HPDE6-E6E7 (cell line): ENCODE measurements at regions not wholly inside any gene's neighbourhood (a gene's known extent, or its start where the extent isn't known, plus 50 kb on each side); places are given as distances from the start of the nearest gene placed in this dataset.
"Not testable (repeated sequence)": the region's sequence is repeated elsewhere in the genome, so short reads cannot be mapped to it uniquely, and the experiment has no call there.

Experiments
- DNase-seq: peaks from one replicate; pipeline ENCODE4 v3.0.0; 2011; ENCODE audit warnings: missing footprints; ENCODE audit errors: extremely low spot score

GRCh38 chr21:43289966-43290365 is 121.2 kb downstream of the CRYAA start:
- DNase-seq, result no peak

GRCh38 chr21:43289442-43289841 is 120.6 kb downstream of the CRYAA start:
- no peak for DNase-seq

GRCh38 chr21:43287795-43288755 is 119.3 kb downstream of the CRYAA start:
- no peak for DNase-seq

- no peak for DNase-seq
These were observed 118.4 kb downstream of the CRYAA start for GRCh38 chr21:43287111-43287760.

DNA sequence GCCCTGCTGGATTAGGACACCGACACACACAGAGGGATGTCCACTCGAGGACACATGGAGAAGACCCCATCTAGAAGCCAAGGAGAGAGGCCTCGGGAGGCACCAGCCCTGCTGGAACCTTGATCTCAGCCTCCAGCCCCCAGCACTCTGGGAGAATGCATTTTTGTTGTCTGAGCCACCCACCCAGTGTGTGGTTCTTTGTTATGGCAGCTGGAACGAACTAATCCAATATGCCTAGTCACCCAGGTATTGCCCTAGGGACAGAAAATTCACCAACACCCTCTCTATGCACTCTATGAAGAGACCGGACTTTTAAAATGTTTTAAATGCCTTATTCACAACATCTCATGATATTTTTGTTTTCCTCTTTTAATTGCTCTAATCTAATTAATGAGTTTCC is 117.4 kb downstream of the CRYAA start:
- no peak for DNase-seq

- DNase-seq, result no peak
These were observed 115.9 kb downstream of the CRYAA start for GRCh38 chr21:43284700-43285099.

DNA sequence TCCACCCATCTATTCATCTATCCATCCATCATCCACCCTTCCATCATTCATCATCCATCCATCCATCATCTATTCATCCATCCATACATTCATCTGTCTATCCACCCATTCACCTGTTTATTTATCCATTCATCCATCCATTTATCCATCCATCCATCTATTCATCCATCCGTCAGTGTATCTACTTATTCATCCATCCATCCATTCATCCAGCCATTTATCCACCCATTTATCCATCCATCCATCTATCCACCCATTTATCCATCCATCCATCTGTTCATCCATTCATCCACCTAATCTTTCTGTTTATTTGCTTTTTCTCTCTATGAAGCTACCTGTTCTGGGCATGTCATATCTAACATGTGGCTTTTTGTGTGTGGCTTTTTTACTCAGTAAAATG is 115.4 kb downstream of the CRYAA start:
- DNase-seq, result no peak

DNA sequence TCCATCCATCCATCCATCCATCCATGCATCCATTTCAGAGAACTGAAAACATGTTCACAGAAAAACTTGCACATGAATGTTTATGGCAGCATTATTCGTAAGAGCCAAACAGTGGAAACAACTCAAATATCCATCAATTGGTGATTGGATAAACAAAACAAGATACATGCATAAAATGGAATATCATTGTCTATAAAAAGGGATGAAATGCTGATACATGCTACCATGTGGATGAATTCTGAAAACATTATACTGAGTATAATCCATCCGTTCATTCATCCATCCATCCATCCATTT is 115.1 kb downstream of the CRYAA start:
- not testable (repeated sequence) for DNase-seq

- no peak for DNase-seq
These were observed 114.5 kb downstream of the CRYAA start for GRCh38 chr21:43283136-43283924.

DNA sequence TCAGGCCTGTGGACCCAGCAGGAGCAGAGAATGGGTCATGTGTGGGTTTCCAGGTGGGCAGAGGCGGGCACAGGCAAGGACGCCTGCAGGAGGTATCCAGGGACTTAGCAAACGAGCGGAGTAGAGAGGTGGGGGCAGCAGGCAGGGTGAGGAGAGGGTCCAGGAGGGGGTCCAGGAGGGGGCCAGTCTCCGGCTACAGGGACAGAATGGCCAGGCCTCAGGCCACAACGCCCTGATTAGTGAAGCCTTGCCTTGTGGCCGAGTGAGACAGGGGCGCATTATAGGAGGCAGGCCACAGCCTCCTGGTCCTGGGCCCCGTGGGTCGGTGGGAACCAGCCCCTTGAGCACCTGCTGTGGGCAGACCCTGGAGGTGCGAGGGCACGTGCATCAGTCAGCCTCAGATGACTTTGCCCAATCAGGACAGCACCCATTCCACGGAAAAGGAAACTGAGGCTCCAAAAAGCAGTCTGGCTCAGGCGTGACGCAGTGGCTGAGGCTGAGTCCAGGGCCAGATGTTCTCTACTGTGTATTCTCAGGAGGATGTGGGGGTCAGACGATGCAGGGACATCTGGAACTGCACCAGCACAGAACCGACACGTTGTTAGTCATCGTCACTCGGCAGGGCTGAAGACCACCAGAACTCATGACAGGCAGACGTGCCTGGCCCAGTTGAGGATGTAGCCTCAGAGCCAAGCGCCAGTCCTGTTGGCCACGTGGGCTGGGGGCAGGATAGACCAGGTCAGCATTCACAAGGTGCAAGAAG is 113.7 kb downstream of the CRYAA start:
- no peak for DNase-seq

DNA sequence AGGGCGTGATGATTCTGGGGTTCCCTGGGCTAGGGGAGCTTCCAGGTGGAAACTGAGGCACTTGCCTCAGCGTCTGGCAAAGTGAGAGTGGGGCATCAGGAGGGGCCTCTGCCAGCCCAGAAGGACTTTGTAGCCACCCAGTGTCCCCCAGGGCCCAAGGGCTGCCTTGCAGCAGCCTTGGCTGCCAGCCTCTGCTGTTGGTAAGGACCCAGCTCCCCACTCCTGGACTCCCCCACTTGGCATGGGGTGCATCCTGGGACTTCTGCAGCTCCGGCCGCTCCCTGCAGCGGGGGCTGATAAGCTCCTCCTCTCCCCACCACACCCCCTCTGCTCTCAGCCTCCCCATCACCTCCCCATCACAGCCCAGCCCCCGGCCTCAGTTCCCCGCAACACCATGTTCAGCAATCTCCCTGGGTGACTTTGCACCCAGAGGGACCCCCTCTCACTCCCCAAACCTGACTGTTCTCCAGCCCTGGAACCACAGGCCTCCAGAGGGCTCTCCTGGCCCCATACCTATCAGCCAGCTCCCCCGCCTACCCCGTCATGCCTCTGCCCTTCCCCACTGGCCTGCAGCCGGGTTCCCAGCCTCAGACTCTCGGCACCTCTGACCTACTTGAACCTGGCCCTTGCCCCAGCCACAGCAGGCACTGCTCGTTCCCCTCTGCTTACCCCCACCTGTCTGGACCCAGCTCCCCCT is 113.0 kb downstream of the CRYAA start:
- no peak for DNase-seq

GRCh38 chr21:43280949-43281633 is 112.3 kb downstream of the CRYAA start:
- DNase-seq, result no peak

- no peak for DNase-seq
These were observed 110.7 kb downstream of the CRYAA start for GRCh38 chr21:43279578-43279894.

DNA sequence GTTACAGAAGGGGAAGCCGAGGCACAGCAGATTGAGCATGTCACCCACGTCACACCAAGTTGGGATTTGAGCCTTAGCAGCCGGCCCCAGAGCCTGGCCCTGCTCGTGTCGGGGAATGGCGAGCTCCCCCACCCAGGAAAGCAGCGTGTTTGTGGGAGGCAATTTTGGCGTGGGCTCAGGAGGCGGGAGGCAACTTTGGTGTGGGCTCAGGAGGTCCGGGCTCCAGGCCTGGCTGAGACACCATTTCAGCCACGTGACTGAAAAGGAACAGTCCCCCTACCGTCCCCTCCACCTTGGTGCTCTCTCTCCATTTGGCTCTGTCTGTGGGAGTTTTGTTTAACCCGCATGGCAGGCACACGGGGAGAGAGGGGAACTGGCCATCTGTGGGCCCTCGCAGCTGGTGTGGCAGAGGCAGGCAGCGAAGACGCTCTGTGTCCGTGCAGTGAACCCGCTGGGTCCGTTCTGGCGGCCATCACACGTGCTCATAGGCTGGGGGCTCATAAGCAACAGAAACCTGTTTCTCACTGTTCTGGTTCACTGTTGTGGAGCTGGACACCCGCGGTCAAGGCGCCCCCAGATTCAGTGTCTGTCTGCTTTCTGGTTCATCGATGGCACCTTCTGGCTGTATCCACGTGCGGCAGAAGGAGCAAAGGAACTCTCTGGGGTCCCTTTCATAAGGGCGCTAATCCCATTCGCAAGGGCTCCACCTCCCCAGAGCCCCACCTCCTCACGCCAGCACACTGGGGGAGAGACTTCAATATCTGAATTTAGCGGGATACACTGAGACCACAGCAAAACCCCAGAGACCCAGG is 110.2 kb downstream of the CRYAA start:
- no peak for DNase-seq

DNA sequence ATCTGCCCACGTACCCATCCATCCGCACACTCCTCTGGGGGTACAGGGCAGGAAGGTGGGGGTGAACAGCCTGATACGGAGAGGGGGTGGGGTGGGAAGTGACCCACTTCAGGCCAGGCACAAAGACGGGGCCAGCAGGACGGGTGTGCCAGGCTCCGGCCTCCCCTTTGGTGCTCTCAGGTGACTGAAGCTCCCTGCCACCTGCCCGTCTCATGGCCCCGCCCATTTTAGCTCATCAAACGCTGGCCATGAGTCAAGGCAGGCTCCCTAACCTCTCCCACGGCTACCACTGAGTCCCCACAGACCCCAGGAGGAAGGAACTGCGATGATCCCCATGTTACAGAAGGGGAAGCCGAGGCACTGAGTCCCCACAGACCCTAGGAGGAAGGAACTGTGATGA is 109.6 kb downstream of the CRYAA start:
- no peak for DNase-seq

GRCh38 chr21:43277481-43278351 is 108.9 kb downstream of the CRYAA start:
- no peak for DNase-seq

GRCh38 chr21:43276811-43277210 is 108.0 kb downstream of the CRYAA start:
- DNase-seq, result no peak

GRCh38 chr21:43275421-43276211 is 106.8 kb downstream of the CRYAA start:
- no peak for DNase-seq
